HUDEP-2 (cell line): ENCODE measurements at regions not wholly inside any gene's neighbourhood (a gene's known extent, or its start where the extent isn't known, plus 50 kb on each side); places are given as distances from the start of the nearest gene placed in this dataset.

Source experiments
- DNase-seq, 76 experiments: peaks; one replicate each; lab custom pipeline; 2025; ENCODE audit not compliant: unreplicated experiment in 76 of 76; lab: John Stamatoyannopoulos, UW

- no peak for DNase-seq
These were observed 643.1 kb downstream of the KCNA4 start for GRCh38 chr11:29373725-29374124.

GRCh38 chr11:29368126-29368525, 648.7 kb downstream of the KCNA4 start:
- no peak for DNase-seq

GRCh38 chr11:29364006-29364405, 652.8 kb downstream of the KCNA4 start:
- DNase-seq, result no peak

DNA sequence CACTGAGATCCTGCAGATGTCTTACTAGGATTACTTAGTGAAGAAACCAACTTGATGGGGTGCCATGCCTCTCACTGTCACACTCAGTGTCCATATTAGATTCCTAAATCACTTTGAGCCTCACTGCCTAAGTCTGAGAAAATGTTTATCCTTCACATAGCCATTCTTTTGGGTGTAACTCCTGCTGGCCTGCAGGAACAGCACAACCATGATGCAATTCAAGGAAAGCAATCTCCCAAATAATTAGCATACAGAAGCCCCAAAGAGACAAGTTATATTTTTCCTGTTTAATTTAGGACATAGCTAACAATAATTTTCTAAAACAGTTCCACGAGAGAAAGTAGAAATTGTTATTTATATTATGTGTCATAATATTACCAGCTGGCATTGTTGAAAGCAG, 655.5 kb downstream of the KCNA4 start:
- DNase-seq, result no peak

DNA sequence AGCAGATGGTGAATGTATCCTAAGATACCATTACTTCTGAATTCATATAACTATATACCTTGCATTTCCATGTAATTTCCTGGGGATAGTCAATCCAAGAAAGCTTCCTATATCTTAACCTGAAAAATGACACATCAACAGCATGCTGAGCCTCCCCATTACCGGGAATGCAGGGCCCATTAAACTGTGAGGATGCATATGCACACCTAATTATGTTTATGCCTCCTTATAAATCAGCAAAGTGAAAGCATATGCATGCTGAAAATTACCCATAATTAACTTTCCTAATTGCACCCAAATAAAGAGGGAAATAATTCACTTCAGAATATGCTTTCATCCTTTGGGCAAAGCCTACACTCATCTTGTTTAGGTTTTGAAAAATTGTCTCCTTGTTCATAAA, 663.0 kb downstream of the KCNA4 start:
- no peak for DNase-seq

GRCh38 chr11:29352273-29352795, 664.5 kb downstream of the KCNA4 start:
- DNase-seq, result no peak

- no peak for DNase-seq
These were observed 665.4 kb downstream of the KCNA4 start for GRCh38 chr11:29351301-29351873.

DNA sequence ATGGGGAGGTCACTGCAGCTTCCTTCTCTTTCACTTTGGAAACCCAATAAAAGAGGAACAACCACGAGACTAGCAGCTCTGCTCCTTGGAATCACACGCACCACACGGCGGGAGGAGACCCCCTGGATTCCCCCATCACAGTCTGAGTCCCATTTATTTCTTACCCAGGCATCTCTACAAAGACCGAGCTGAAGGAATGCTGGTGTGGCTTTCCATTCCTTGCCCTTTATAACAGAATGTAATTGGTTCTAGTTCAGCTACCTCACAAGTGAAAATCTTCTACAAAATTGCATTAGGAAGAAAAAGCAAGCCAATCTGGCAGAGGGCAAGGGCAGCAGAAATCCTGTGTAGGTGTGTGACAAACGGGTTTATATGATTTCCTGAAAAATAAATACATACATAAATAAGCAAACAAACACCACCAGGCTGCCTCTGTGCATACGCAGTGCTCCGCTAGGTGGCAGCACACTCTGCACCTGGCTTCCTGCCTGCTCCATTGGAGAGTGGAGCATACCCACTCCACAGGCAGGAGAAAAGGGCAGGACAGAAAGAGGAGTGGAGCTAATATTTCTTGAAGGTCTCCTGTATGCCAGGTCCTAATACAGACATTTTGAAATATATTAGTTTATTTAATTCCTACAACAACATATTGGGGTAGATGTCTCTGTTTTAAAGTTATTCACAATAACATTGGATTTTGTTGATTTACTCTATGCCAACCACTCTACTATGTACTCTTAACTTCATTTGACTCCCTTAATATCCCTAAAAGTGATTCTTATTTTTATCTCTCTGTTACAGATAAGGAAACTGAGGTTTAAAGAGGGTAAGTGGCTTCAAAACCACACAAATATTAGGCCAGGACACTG, 673.1 kb downstream of the KCNA4 start:
- peak in 54 of 76 experiments; percentile 0 to 66 (median 21) for DNase-seq

GRCh38 chr11:29336727-29337575, 679.9 kb downstream of the KCNA4 start:
- DNase-seq, result no peak

- DNase-seq, result no peak
These were observed 682.1 kb downstream of the KCNA4 start for GRCh38 chr11:29334776-29335130.

GRCh38 chr11:29333993-29334775, 682.6 kb downstream of the KCNA4 start:
- DNase-seq, result peak in 5 of 76 experiments; percentile 1 to 5 (median 3)

GRCh38 chr11:29331451-29332010, 685.3 kb downstream of the KCNA4 start:
- DNase-seq, result no peak

DNA sequence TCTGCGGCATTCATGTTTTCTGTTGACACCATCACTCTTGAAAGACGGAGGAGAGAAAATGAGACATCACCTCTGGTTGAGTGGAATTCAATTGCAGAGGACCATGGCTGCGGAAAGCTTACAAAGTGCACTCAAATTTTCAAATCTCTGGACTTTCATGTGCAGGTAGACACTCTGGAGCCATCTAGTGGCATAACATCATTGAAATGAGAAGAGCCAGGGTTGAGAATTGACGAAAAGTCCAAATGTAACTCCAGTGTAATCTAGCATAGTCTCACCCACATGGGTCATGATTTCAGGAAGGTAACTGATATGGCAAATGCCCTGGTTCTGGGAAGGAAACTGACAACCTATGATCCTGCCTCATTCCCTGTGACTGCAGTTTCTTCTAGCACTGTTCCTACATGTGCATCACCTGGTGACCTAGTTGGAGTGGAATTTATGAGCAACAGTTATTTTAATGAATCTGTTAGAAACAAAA, 687.8 kb downstream of the KCNA4 start:
- DNase-seq, result peak in 6 of 76 experiments; percentile 1 to 22 (median 9)

DNA sequence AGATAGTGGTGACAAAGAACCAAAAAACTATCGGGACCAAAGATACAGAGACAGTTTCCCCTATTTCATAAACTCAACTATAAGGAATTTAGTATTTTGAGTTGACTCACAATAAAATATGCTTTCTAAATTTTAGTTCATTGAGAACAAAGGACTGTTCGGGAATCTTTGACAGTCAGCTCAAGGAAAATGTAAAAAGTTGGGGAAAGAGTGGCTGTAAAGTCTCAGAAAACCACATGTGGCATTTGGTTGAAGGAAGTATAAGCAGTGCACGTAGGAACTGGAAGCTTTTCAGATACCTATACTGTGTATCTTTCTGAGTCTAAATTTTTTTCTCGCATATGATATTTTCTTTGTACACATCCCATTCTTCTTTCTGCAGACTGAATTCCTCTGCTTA, 688.9 kb downstream of the KCNA4 start:
- no peak for DNase-seq

- DNase-seq, result no peak
These were observed 690.1 kb downstream of the KCNA4 start for GRCh38 chr11:29326757-29327156.

GRCh38 chr11:29324328-29324727, 692.5 kb downstream of the KCNA4 start:
- no peak for DNase-seq

DNA sequence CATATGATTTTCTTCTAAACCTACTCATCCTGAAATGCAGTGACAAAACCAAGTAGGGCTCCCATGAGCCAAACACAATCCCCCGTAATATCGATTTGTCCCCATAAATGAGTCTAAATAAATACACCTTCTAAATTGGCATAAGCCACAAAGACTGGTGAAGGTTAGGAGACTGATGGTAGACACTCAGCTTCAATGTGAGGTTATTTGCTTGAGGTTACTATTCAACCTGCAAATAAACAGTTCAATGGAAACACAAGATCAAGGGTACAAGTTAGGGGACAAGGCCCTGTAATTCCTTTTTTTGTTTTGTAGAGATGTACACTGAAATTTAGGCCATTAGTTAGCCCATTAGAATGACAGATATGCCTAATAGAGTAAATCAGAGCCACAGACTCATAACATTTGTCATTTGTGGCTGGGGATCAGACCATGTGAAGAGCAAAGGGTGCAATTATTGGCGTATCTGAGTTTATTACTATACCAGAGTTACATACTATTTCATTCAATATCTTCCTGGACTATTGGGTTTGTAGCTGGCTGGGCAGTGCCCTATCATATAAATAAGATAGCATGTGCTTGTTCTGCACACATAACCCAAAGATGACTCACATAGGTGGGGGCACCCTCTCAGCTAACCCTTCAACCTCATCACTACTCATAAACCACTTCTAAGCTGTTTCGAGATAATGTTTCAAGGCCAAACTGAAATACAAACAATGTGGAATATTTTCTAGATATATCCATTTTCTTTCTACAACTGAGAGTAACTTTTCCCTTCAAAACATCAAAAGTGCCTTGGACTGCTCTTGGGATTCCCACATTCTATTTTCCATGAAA, 695.3 kb downstream of the KCNA4 start:
- no peak for DNase-seq

DNA sequence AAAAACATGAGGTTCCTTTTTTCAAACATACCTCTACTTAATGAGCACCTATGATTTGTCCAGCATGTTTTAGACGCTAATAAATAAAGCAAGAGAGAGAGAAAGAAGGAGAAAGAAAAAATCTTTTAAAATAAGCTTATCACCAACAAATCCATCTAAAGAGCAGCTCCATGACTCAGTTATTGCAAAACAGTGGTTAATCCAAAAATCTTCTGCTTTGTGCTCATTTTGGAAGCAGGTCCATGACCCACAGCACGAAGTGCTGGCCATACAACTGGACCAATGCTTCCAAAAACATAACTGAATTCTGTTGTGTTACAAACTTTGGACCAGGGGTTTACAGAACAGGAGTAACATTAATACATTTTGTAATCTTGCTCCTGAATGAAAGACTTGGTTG, 696.6 kb downstream of the KCNA4 start:
- DNase-seq, result no peak

DNA sequence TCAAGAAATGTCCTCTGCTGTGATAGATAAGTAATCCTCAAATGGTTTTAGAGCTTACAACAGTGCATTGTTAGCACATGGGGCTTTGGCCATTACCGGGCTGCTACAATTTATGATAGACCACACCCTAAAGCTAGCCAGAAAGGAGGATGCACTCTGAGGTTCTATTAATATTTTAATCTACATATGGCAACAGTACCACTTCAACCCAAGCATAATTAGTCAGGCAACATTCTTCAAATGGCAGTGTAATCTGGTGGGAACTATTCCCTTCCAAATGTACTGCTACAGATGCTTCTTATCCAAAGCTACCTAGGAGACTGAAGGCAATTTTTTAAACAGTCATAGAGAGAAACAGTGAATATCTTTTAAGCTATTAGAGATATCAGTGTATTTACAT, 697.6 kb downstream of the KCNA4 start:
- DNase-seq, result no peak
